HepG2 (cell line): ENCODE measurements at regions not wholly inside any gene's neighbourhood (a gene's known extent, or its start where the extent isn't known, plus 50 kb on each side); places are given as distances from the start of the nearest gene placed in this dataset.
"Not testable (repeated sequence)": the region's sequence is repeated elsewhere in the genome, so short reads cannot be mapped to it uniquely, and the experiment has no call there.

Source experiments
- ATAC-seq: fragments of 200-7000 bp; cut with Tn5 transposase; 3 replicates; pipeline ENCODE4 v1.9.1; 2020; ENCODE audit warnings: mild to moderate bottlenecking, moderate library complexity
- BruUV-seq: library from RNA; stranded (reverse); fragments of 400-500 nt; replicated peaks from 2 replicates; lab custom pipeline; 2021; lab: Mats Ljungman, UMichigan
- CTCF ChIA-PET: fragments of 300-600 bp; formaldehyde crosslinking; extraction: SDS; loops from one replicate; lab custom pipeline; 2021; ENCODE audit warnings: low total read pairs, inconsistent platforms, low intra/inter-chr PET ratio; lab: Yijun Ruan, JAX
- POLR2A ChIA-PET: fragments of 350-600 bp; sonication (Branson Sonifier 250); formaldehyde crosslinking; loops from one replicate; lab custom pipeline; 2020; ENCODE audit warnings: antibody characterized with exemption, inconsistent platforms; lab: Yijun Ruan, JAX
- DNase-seq: peaks from one replicate; pipeline ENCODE4 v3.0.0-alpha.2; 2015; ENCODE audit warnings: low spot score
- FAIRE-seq: peaks from 3 replicates; lab custom pipeline; 2011; peaks lifted over from hg19 to GRCh38; lab: Jason Lieb, UNC
- H2AFZ ChIP-seq: one replicate; pipeline ENCODE4 v1.6.1; 2011; ENCODE audit warnings: low read length, inconsistent platforms
- H3K27ac ChIP-seq: fragments of 300-600 bp; 3 replicates; pipeline ENCODE4 v1.8.0; 2011; ENCODE audit warnings: mixed run types, mild to moderate bottlenecking, mixed read lengths, low read length, inconsistent platforms; ENCODE audit not compliant: insufficient read depth; ENCODE audit errors: extremely low read length
- H3K27me3 ChIP-seq, 2 experiments: fragments of 200-600 bp in 1 of 2; 2 replicates in 1 of 2; 3 replicates in 1 of 2; pipeline versions ENCODE4 v1.6.0 to v1.8.0; 2011; ENCODE audit warnings: low read length in 2 of 2, mild to moderate bottlenecking in 2 of 2, moderate library complexity in 2 of 2, inconsistent platforms in 1 of 2; ENCODE audit not compliant: insufficient read depth in 2 of 2, control insufficient read depth in 1 of 2
- H3K36me3 ChIP-seq, 2 experiments: fragments of 200-600 bp in 1 of 2; replicated peaks in 1 of 2; 2 replicates in 1 of 2; 3 replicates in 1 of 2; pipeline versions ENCODE4 v1.5.1 to v1.8.0; 2011; ENCODE audit warnings: low read length in 2 of 2, inconsistent platforms in 1 of 2; ENCODE audit not compliant: insufficient read depth in 2 of 2, control insufficient read depth in 1 of 2
- H3K4me1 ChIP-seq: 2 replicates; pipeline ENCODE4 v1.5.1; 2012; ENCODE audit warnings: low read length, inconsistent platforms; ENCODE audit not compliant: insufficient read depth
- H3K4me2 ChIP-seq: 2 replicates; pipeline ENCODE4 v1.6.0; 2011; ENCODE audit warnings: low read depth, low read length, inconsistent platforms
- H3K4me3 ChIP-seq, 3 experiments: fragments of 200-600 bp in 1 of 3; sonication (generic), shearing (Covaris generic) in 1 of 3; replicated peaks in 1 of 3; 2 replicates each; pipeline ENCODE4 v1.5.1; 2011 to 2016; ENCODE audit warnings: low read length in 3 of 3, inconsistent platforms in 2 of 3, low read depth in 2 of 3, mild to moderate bottlenecking in 2 of 3, control low read depth in 1 of 3, mixed read lengths in 1 of 3; ENCODE audit not compliant: insufficient read depth in 1 of 3
- H3K79me2 ChIP-seq: one replicate; pipeline ENCODE4 v1.6.1; 2011; ENCODE audit warnings: low read length, inconsistent platforms; ENCODE audit not compliant: insufficient read depth
- H3K9ac ChIP-seq: 2 replicates; pipeline ENCODE4 v1.6.0; 2011; ENCODE audit warnings: mild to moderate bottlenecking, low read depth, low read length, inconsistent platforms; ENCODE audit not compliant: insufficient read depth
- H3K9me3 ChIP-seq: 2 replicates; pipeline ENCODE4 v1.5.1; 2012; ENCODE audit warnings: mild to moderate bottlenecking, low read length
- H4K20me1 ChIP-seq: 2 replicates; pipeline ENCODE4 v1.6.0; 2011; ENCODE audit warnings: inconsistent platforms, mild to moderate bottlenecking, low read length, moderate library complexity; ENCODE audit not compliant: insufficient read depth
- ADNP ChIP-seq: sonication (generic); formaldehyde crosslinking; IDR thresholded peaks from 2 replicates; pipeline ENCODE4 v1.4.0; 2020; ENCODE audit warnings: missing genetic modification reagents
- DNMT1 ChIP-seq: sonication (generic); formaldehyde crosslinking; IDR thresholded peaks from 2 replicates; pipeline ENCODE4 v1.5.1; 2020; ENCODE audit warnings: mild to moderate bottlenecking, missing genetic modification reagents
- FIP1L1 ChIP-seq: fragments of 200-400 bp; formaldehyde crosslinking; IDR thresholded peaks from 2 replicates; pipeline ENCODE4 v1.6.1; 2018; ENCODE audit warnings: low read depth, mild to moderate bottlenecking, low read length, moderate library complexity, borderline replicate concordance; ENCODE audit not compliant: insufficient read depth
- MTF2 ChIP-seq: sonication (generic); formaldehyde crosslinking; IDR thresholded peaks from 2 replicates; pipeline ENCODE4 v1.5.0; 2020; ENCODE audit warnings: missing genetic modification reagents, borderline replicate concordance
- WGBS: methylation state at CpG from one replicate; pipeline ENCODE4 v1.1.6; 2017; ENCODE audit warnings: low lambda C conversion rate; 5-methylcytosine and 5-hydroxymethylcytosine counted together
- in situ Hi-C: cut with HindIII; loops from 2 replicates; pipeline ENCODE4 v1.10.0; 2017; ENCODE audit warnings: low pct_unique_long_range_greater_than_20kb; ENCODE audit not compliant: extremely low pct_ligation_motif_present
- intact Hi-C: fragments of 100-400 bp; cut with micrococcal nuclease; formaldehyde crosslinking; loops from one replicate; pipeline ENCODE4 v1.10.0; 2022; ENCODE audit not compliant: unreplicated experiment

DNA sequence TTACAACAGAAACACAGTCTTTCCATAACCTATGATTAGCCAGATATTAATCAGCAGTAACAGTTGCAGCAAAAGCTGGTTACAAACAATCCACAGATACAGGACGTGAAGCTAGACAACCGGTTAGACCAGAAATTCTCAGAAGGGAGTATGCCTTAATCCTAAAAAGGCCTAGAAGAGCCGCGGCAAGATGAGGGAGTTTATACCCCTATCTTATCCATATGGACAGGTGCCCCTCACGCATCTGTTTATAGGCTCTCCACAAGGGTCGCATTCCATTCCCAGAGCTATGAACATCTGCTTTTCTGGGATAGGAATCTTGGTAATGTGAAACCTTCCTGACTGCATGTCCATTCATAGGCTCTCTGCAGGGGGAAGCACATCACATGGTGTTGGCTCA is 237.9 kb downstream of the WNT5A start:
- 25% methylated on average over 6 of the region's 6 CpGs for WGBS
- H3K4me3 ChIP-seq, DNase-seq, POLR2A ChIA-PET, CTCF ChIA-PET, H2AFZ ChIP-seq, H3K79me2 ChIP-seq, in situ Hi-C loops, H3K36me3 ChIP-seq, intact Hi-C loops, H3K4me2 ChIP-seq, FAIRE-seq, BruUV-seq, H3K9ac ChIP-seq, ATAC-seq, H3K9me3 ChIP-seq, H3K27me3 ChIP-seq, H4K20me1 ChIP-seq, H3K4me1 ChIP-seq, H3K27ac ChIP-seq: not testable (repeated sequence)

DNA sequence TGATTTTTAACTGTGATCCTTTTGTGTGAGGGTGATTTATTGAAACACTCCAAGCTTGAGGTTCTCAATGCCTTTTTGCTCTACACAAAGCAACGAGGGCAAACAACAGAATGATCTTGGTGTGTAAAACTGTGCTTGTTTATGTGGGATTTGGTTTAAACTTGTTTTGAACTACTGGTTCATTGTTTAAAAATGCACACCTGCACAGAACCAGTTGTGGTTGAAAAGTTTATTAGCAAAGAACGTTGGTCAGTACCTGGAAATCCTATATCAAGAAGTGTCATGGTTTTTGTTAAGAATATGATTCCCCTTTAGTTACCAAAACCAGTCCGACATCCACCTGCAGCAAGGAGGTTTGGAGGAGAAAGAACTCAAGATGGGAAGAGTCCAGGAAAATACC is 239.4 kb downstream of the WNT5A start:
- 0% methylated on average over 3 of the region's 3 CpGs for WGBS
- CTCF ChIA-PET: no interaction called here
- Histone ChIP-seq H3K4me1 (no peaks in the 10 kb centered on the region), H4K20me1 (no peaks in the 10 kb centered on the region), H3K36me3 (no peaks in the 10 kb centered on the region), H3K79me2 (no peaks in the 10 kb centered on the region), H3K9me3 (peaks cover 5% of the 10 kb centered on the region; the same call in 1 of the 2 replicates), H3K27me3 (peaks cover 0 to 5% of the 10 kb centered on the region in 2 experiments; a peak in 2 of 5 replicates), H3K27ac (no peak overlapping the region), H2AFZ (no peak overlapping the region), H3K9ac (no peak overlapping the region), H3K4me3 (no peak overlapping the region), H3K4me2 (no peak overlapping the region)
- BruUV-seq: no TSS peak
- TF ChIP-seq ADNP: no peak
- TF ChIP-seq FIP1L1: no peak
- TF ChIP-seq DNMT1 (CRISPR knock-in tag): no peak
- no peak for TF ChIP-seq MTF2 (CRISPR knock-in tag)
- FAIRE-seq: no peak
- POLR2A ChIA-PET: no interaction called here
- no peak for ATAC-seq
- in situ Hi-C loops: no loop called here
- no peak for DNase-seq
- intact Hi-C loops: no loop called here
